DOHH2 (cell line): ENCODE measurements at regions not wholly inside any gene's neighbourhood (a gene's known extent, or its start where the extent isn't known, plus 50 kb on each side); places are given as distances from the start of the nearest gene placed in this dataset.

ENCODE experiments used
- CTCF ChIP-seq: fragments of 200-600 bp; sonication (generic); IDR thresholded peaks from one replicate; pipeline ENCODE4 v1.5.1; 2014; ENCODE audit warnings: antibody characterized with exemption, mild to moderate bottlenecking, low read depth, low read length; ENCODE audit not compliant: poor library complexity, severe bottlenecking
- EZH2phosphoT487 ChIP-seq: fragments of 200-600 bp; sonication (generic); IDR thresholded peaks from 2 replicates; pipeline ENCODE4 v1.6.1; 2017; ENCODE audit warnings: borderline replicate concordance, mild to moderate bottlenecking, antibody characterized with exemption, low read length, moderate library complexity, mixed read lengths

GRCh38 chr10:109065821-109066220, 857.5 kb downstream of the XPNPEP1 start:
- no peak for TF ChIP-seq CTCF
- no peak for TF ChIP-seq EZH2phosphoT487
